GM12872 (cell line): ENCODE measurements at regions not wholly inside any gene's neighbourhood (a gene's known extent, or its start where the extent isn't known, plus 50 kb on each side); places are given as distances from the start of the nearest gene placed in this dataset.

Source experiments
- TF ChIP-seq, protein P1 (sequence below): IDR thresholded peaks from 3 replicates; pipeline ENCODE4 v1.5.1; 2011; ENCODE audit warnings: low read depth, mild to moderate bottlenecking, low read length, moderate library complexity; ENCODE audit not compliant: insufficient read depth

DNA sequence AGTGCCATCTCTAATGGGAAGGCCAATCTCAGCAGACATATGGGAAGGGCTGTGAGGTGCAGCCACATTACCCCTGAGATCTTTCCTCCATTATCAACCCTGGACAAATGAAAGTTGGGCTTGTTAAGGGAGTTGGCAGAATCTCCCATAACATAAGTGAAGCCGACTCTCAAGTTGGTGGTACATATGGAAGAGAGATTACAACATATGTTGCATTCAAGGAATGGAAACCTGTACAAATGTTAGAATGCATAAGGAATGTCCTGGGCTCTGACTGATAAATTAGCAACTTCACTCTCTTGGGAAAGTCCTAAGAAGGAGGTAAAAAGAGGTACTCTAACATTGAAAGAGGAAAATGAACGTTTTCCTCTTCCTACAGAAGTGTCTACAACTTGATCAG, 288.7 kb downstream of the IL20RB start:
- TF ChIP-seq, protein P1, sequence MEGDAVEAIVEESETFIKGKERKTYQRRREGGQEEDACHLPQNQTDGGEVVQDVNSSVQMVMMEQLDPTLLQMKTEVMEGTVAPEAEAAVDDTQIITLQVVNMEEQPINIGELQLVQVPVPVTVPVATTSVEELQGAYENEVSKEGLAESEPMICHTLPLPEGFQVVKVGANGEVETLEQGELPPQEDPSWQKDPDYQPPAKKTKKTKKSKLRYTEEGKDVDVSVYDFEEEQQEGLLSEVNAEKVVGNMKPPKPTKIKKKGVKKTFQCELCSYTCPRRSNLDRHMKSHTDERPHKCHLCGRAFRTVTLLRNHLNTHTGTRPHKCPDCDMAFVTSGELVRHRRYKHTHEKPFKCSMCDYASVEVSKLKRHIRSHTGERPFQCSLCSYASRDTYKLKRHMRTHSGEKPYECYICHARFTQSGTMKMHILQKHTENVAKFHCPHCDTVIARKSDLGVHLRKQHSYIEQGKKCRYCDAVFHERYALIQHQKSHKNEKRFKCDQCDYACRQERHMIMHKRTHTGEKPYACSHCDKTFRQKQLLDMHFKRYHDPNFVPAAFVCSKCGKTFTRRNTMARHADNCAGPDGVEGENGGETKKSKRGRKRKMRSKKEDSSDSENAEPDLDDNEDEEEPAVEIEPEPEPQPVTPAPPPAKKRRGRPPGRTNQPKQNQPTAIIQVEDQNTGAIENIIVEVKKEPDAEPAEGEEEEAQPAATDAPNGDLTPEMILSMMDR, result no peak

DNA sequence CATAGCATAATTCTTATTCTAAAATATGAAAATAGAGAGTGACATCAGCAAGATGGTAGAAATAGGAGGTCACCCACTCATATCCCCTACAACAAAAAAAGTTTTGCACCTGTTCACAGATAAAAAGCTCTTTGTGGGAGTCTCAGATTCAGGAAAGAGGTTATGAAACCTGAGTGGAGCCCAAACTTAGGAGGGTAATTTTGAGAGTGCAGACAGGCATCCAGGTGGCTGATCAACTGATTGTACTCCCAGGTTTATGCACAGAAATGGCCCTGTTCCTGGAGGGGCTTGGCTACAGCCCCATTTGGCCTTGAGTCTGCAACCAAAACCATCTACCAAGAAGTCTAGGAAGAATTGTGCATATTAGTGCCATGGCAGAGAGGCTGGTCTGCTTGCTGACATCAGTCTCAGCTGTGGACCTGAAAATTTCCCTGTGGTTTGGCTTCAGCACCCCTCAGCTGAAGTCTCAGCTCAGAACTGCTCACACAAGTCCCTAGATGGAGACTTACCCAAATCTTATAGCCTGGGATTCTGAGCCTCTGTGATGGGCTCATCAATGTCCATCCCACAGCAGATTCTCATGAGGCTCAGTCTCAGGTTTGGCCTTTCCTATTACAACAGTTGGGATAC, 291.6 kb downstream of the IL20RB start:
- TF ChIP-seq, protein P1, result no peak

DNA sequence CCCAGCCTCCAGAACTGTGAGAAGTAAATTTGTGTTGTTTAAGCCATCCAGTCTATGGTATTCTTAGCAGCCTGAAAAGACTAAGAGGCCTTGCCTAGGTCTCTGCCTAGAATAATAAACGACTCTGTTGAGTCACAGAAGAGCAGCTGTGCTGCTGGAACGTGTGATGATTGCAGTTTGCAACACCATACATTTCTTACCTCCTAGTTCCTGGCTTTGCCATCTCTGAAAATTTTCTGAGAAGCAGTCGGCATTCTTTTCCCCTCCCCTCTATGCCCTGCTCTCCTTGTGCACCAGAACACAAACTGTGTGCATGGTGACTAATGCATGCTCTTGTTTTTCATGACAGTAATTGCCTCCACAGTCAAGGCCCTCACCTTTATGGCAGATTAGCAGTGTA, 301.3 kb downstream of the IL20RB start:
- TF ChIP-seq, protein P1, result no peak

DNA sequence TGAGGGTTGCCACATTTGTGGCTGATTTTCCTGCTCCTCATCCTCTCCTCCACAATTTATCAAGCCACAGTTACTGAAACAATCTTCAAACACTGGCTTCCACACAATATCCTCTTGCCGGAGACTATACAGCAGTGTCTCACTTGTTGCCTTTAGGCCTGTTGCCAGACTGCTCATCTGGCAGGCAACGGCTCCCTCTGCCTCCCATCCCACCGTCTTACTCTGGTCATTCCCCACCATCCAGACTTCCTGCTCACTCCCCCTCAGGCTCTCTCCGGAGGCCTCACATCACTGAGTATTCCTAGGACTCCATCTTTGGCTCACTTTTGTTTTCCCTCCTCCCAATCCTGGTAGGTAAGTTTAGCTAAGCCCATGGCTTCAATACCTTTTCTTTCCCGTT, 301.9 kb downstream of the IL20RB start:
- TF ChIP-seq, protein P1, result no peak

DNA sequence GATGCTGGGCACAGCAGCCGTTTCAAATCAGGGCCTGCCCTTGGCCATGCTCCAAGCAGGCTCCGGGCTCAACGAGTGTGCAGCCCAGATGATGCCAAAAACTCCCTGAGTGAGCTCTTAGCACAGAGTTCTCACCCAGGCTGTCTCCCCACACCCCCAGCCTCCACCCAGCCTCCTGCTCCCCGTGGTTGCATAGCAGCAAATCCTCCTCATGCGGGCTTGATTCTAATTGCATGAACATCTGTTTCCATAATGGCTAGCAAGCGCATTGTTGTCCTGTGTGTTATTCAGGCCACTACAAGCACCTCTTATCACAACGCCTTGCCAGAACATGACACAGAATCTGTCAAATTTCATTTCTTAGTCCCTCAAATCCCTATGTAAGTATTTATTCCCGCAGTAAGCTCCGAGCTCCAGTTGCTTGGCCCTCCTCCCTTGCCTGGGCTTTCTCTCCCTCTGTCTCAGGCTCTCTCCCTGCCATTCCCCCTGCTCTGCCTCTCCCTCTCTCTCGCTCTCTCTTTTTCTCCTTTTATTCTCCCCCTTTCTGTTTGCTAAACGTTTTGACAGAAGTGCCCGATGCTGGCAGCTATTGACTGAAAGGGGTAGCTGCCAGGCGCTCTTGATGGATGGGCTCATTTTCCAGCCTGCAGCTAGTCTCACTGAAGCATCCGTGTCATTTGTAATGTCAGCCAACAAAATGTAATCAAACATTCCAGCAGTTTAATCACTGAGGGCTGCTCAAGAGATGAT, 306.5 kb downstream of the IL20RB start:
- TF ChIP-seq, protein P1, result no peak

DNA sequence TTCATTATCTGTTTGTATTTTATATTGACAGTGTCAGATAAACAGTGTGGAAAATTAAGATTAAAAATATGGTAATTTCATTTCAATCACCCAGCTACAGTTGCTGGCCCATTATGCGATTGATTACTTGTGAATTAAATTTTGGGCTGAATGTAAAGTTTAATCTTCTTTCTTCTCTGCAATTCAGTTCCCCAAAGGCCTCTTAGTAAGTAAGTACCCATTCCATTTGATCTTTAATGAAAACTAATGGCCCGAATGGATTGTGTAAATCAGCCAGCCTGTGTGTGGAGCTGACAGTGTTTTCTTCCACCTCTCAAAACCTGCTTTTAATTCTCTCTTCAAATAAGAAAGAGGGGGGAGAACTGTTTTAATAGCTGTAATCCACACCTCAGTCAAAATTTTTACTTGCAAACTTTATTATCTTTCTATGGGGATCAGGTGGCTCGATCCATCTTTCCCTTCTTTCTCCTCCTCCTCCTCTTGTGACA, 307.1 kb downstream of the IL20RB start:
- TF ChIP-seq, protein P1, result no peak

DNA sequence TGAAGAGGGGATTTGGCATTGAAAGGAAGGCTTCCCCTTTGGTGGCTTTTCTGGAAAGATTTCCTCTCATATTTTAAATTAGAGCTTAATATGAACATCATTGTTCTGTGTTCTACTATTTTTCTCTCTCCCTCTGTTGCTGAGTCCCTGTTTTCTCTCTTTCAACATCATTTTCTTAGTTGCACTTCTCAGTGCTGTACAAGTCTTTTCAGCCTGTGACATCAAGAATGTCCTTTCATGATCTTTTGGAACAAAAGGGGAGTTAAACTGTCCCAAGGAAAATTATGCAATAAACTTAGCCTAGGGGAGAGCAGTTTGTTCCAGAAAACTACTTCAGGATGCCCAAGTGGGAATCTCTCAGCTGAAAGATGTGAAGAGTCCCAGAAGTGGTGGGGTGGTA, 325.1 kb downstream of the IL20RB start:
- TF ChIP-seq, protein P1, result no peak
